ENCODE measurements at regions not wholly inside any gene's neighbourhood (a gene's known extent, or its start where the extent isn't known, plus 50 kb on each side); places are given as distances from the start of the nearest gene placed in this dataset.

DNA sequence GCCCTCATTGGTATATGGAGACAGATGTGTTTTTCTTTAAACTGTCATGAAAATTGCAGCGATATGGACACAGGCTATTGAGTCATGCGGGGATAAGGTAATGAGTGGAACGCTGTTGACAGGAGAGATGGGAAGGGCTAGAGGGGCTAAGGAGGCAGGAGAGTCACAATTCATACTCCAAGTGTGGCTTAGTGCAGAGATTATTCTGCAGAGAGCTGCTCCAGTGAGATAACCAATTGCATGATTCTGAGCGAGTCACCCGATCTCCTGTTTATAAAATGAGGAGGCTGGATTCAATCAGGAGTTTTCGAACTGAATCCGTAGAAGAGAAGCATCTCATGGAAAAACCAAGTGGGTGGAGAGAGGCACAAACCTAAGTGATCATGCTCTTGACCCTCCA, 106.4 kb upstream of the PLEKHG7 start:
- TF ChIP-seq POLR2AphosphoS5 (IDR thresholded peaks at IDR 0.05; ENCODE audit: borderline replicate concordance, low read depth, low read length): no peak
- no peak for TF ChIP-seq EZH2 (IDR thresholded peaks at IDR 0.05)
- no peak for TF ChIP-seq FOXP2 (optimal IDR thresholded peaks at IDR 0.05; ENCODE audit: control extremely low read depth, extremely low read length, insufficient read depth)
